GM19238 (cell line): ENCODE measurements at regions not wholly inside any gene's neighbourhood (a gene's known extent, or its start where the extent isn't known, plus 50 kb on each side); places are given as distances from the start of the nearest gene placed in this dataset.
"Not testable (repeated sequence)": the region's sequence is repeated elsewhere in the genome, so short reads cannot be mapped to it uniquely, and the experiment has no call there.

Experiments used
- DNase-seq: peaks from one replicate; pipeline ENCODE4 v3.0.0; 2011; ENCODE audit warnings: low spot score; ENCODE audit not compliant: insufficient read length

DNA sequence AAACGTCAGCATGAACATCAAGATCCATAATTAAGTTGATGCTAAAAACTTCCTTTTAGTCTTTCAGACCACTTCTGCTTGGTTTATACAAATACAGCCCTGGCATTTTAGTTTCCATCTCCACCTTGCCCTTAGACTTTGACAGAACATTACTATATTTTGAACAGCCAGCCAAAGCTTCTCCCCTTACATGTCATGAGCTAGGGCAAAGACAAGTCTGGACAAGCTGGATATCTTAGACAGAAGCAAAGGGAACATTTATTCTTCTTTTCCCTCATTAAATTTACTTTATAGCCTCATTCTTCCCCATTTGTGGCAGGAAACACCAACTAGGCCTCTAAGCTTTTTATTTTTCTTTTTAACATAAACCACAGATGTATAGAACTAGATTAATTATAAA lies 403.3 kb downstream of the SUCLG1 start:
- DNase-seq: no peak

DNA sequence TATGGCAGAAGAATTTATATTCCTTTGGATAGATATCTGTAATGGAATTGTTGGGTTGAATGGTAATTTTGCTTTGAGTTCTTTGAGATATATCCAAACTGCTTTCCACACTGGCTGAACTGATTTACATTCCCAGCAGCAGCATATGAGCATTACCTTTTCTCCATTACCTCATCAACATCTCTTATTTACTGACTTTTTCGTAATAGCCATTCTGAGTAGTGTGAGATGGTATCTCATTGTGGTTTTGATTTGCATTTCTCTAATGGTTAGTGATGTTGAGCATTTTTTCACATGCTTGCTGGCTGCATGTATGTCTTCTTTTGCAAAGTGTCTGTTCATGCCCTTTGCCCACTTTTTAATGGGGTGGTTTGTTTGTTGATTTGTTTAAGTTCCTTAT lies 404.5 kb downstream of the SUCLG1 start:
- DNase-seq: not testable (repeated sequence)

DNA sequence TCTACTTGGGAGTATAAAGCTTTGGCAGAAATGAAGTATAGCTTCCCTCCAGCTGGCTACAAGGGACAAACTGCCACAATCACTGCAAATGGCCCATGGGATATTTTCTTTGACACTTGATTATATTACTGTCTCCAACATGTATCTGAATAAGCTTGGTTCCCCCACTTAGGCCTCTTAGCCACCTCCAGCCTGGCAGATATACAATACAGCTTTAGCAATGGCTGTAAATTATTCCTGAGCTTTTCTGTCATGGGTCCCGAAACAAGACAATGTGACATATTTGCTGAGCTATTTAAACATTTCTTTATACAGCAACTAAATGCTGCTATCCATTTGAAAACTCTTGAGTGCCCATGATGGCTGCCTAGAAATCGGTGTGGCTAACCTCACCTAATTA lies 406.2 kb downstream of the SUCLG1 start:
- no peak for DNase-seq

DNA sequence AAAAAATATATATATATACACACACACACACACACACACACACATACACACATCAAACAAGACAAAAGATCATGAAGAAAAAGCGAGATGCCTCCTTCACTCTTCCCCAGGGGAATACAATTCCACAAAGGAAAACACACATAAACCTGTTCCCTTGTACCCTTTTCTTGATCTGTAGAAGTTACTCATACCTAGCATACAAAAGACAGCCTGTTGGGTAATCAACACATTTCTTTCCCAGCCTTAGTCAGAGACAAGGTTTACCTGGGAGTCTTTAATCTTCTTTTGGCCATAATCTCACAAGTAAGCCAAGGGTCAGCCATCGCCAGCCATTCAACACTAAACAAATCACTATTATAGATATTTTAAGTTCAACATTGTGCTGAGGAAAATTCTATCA lies 407.0 kb downstream of the SUCLG1 start:
- DNase-seq: no peak

DNA sequence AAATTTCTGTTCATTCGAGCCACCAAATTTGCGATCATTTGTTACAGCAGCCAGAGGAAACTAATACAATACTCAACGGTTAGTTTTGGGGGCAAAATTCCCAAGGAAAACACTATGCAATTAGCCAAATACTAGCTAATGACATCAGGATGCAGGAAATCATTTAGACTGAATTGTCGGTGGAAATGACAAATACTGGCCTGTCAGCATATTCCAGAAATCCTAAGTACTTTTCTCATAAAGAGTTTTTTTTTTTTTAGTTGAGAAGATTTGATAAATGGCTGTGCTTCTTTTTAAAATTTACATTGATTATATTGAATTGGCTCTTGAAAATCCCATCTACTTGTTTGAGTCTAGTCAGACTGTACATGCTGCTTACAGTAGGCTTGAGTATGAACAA lies 410.1 kb downstream of the SUCLG1 start:
- no peak for DNase-seq

DNA sequence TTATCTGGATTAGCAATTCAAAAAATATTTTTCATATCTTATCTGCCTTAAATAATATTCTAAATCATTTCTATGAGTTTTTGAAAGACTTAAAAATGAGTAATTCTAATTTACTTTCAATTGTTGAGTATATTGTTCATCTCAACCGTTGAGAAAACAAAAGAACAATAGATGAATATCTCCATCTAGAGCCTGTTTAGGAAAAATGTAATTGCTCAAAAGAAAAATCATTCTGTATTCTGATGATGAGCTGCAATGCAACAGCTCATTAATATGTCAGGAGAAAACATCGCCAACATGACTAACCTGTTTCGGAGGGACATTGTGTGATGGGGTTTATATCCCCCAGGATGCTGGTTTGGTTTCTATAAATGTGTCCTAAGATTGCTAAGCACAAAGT lies 417.6 kb downstream of the SUCLG1 start:
- no peak for DNase-seq

DNA sequence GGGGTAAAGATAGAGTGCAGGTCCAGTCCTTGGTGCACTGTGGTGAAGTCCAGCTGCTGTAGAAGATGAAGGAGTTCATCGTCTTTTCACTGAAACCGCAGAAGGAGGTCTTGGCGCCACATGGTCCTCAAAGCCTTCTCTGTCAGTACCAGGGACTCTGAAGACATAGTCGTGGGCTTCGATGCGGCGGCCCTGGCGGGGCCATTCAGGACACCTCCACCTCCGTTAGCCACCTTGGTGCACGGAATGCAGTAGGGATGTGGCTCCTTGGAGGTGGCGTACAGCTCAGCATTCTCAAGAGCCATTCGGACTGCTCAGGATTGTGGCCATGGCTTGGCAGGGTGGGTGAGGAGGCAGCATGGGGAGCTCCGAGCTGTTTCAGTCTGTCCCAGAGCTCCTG lies 418.8 kb downstream of the SUCLG1 start:
- DNase-seq: no peak

DNA sequence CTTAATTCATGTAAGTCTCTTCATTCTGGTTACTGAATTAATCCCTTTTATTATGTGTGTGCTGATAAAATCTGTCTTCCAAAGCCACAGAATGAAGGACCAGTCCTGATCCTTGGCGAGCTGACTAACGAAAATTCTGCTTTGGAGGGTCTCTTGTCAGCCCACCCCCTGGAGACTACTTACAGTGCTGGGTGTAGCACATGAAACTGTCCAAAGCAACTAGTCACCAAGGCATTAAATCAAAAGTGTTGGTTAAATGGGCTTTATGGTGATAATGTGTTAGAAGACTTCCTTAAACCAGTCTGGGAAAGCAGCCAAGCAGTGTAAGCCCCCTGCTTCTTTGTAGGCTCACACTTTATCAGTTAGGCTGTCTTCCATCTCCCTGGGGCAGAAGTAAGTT lies 420.2 kb downstream of the SUCLG1 start:
- no peak for DNase-seq

DNA sequence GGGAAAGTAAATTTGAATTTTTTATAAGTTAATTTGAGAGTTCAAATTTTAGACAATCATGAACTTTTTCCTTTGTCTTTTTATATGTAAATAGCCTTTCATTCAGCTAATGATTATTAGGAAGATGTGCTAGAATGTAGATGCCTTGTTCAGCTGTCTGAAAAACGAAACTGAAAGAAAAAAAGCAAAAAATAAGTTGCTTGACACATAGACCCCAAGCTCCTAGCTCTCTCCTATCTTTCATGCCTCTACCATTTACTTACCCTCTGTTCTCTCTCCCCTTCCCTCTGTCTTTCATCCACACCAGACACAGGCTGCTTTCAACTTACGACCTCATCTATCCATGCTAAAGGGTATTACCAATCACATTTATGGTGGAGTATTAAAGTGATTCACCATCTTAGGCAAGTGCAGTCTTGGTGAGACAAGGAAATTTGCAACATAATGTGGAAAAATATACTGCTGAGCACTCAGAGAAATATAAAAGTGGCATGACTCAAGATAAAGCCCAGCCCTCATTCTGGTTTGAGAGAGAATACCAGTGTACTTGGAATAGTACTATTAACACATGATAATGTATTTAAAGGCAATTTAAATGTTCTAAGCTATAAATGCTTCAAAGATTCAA lies 425.6 kb downstream of the SUCLG1 start:
- DNase-seq: no peak

DNA sequence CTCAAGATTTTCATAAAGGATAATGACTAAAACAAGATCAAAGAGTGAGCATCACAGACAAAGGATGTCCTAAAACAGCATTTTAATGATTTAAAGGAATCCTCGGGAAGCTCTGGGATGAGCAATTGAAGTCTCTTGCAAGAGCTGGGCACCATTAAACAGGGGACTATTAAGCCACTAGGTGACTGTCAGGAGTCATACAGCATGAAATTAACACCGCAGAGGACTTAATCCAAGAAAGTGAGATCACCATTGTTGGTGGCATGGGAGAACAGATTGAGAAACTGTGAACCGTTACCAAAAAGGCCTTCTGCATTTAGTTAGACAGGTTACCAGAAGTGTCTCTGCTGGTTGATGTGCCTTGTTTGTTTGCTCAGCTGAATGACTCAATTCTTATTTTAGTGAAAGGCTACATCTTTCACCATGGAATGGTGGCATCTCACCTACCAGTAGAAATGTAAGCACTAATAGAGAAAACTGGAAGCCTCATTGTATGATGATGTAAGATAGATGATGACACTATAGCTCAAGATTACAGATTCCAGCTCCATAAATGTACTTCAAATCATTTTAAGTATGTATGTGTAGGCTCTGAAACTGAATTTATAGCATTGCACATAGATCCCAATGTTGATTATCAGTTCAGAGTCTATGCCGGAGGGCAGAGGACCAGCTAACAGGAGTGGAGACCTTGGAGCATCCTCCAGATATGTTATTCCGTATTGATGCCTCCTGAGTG lies 427.6 kb downstream of the SUCLG1 start:
- no peak for DNase-seq

DNA sequence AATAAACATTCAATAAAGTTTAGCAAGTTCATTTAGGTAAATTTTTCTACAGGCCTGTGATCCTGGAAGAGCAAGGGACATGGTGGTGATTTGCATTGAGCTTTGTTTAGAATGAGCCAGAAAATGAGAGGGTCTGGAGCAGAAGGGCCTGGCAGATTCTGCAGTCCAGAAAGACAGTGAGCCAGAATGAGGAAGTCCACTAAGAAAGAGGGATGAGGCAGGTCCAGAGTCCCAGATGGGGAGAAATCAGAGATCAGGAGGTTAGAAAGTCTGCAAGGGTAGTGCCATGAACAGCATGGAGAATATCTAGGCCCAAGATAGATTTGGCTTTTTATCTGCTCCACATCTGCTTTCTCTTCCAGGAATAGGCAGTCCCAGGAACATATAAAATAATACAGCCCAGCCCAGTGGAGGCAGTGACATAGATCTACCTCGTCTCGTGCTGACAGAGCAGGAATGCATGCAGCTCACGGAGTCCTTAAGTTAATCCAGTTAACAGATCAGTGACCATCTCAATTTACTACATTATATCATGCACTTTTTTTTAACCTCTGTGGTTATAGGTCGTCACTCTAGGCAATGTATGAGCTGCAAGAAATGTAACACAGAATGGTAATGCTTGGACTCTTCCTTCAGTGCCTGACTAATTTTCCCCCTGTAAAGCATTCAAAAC lies 429.0 kb downstream of the SUCLG1 start:
- DNase-seq: no peak

DNA sequence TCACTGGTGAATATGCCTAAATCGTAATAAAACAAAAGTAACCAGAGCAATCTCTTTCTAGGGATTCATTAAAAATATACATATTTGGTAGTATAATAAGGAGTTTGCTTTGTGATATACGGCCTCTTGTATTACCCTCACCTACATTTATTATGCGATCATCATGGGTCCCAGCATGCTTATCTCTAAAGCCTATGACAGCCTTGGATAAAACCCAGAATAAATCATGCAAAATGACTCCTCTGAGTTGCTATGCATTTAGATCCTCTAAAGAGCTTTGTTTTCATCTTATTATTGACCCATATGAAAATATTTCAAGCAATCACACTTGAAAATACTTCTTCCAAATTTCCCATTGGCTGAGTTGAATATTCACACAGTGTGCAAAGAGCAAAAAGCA lies 432.3 kb downstream of the SUCLG1 start:
- no peak for DNase-seq

DNA sequence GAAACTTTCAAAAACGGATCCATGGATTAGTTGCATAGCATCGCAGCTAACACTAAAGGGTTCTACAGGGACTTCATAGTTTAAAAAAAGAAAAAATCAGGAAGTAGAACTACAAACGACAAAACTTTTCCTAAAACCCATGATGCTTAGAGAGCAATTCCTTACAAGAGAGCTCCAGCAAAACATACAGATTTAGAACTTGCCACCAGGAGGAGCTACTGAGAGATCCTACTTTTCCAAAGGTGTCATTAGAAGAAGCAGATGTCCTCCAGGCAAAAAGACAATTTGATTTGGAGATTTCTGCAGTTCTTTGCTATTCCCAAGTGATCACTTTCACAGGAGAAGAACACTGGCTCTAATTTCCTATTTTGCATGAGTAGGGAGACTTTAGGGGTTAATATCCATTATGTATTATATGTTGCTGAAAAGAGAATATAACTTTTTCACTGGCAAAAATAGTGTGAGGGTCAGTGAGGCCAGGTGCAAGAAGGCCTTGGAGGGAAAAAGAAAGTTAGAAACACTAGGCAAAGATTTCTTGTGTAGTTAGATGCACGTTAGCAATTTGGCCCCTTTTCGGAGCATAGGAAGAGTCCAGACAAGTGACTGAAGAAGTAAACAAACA lies 436.2 kb downstream of the SUCLG1 start:
- no peak for DNase-seq

DNA sequence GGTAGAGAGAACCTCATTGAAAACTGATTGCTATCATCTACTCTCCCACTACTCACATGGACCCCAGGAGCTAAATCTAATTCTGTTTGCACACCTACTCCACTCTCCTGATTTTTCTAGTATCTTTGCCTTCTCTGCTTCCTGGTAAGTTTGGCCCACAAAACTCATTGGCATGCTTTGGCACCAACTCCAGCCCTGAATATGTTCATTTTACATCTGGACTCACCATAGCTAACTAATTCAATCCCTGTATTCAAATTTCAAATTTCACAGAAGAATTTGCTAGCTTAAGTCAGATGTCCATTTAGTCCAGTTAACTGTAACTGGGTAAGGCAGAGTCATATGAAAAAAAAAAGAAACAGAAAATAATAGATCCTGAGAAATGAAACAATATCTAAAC lies 442.1 kb downstream of the SUCLG1 start:
- DNase-seq: no peak

DNA sequence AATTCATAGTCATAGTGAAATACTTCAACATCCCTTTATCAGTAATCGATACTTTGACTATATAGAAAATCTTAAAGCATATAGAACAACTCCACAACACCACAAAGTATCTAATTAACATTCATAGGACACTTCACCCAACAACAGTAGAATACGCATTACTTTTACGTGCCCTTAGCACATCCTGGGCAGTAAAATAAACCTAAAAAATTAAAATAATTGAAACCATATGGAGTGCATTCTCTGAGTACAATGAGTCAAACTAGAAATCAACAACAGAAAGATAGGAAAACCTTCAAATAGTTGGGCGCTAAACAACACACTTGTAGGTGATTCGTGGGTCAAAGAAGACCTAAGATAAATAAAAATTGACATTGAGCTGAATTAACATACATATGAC lies 442.9 kb downstream of the SUCLG1 start:
- DNase-seq: no peak

DNA sequence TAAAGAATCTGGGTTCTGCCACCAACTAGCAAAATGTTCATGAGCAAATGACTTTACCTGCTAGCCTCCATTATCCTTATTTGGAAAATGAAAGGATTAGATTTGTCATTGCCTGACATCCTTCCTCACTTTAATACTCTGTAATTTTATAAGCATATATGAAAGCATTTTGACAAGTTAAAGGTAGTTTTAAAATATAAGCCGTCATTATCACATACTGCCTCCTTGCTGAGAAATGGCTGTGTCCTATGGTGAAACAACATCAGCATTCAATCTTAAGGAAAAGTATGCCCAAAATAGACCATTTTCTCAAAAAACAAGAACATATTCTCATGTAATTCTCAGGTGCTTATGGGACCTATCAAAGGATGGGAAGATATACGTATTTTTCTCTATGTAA lies 461.2 kb downstream of the SUCLG1 start:
- no peak for DNase-seq

DNA sequence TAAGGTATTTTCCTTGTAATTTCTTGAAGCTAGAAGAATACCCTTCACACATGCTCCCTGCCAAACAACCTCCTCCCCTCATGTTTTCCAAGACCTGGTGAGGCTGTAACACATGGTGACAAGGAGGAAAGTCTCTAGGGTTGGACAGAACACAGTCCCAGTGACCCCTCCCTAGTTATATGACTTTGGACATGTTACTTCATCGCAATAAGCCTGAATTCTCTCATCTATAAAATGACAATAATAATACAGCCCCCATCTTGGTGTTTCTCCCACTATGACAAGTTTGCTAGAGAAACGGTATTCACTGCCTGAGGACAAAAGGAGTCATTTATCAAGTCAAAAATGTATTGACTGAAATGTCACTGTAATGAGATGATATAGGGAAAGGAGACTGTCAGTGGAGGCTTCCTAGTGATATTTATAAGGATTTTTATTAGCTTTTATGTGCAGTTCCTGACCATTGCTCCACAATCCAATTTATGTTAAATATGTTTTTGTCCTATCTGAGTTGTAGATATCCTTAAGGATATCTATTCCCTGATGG lies 464.4 kb downstream of the SUCLG1 start:
- no peak for DNase-seq

DNA sequence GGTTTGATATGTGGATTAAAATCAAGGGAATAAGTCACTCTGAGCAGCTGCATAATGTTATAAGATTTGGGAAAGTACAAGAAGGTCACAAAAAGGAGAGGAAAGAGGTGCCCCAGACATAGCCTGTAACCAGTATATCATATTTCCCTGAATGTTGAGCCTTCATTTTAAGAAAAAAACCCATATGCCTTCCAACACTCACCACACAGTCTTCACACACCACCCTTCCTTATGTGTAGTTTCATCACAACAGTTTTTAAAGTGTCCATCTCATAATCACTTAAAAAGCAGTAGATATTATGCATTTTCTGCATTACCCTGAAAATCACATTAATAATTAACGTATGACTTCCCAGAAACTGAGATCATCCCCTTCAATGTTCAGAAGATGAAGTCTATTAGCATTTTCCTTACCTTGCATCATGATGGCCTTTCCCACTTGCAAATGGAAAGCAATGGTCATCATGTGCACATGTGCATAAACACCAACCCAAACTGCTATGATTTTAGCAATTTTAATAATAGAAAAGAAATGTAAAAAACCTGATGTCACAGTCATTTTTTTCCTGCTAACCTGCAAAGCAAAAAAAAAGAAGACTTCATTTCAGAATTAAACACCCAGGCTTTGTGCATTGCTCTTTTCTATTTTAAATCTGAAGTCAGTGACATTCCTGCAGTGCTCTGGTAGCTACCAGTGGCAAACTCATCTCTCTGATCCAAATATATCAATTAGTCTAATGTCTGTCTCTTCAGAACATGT lies 465.0 kb downstream of the SUCLG1 start:
- DNase-seq: no peak

DNA sequence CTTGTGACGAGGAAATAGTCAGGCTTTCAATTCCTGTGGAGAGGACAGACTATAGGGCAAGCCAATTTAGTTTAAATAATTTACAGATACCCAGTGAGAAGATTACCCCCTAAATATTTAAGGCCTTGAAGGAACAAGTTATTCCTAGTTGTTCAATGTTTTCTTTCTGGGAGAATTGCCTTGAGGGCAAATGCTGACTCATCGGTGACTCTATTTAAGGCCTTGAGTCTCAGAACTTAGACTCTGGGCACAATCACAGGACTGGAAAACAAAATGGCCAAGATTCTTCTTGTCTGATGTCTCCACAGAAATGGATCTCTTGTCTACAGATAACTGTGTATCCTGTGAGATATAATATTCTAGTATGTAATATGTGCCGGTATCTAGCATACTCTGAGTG lies 467.1 kb downstream of the SUCLG1 start:
- DNase-seq: no peak

DNA sequence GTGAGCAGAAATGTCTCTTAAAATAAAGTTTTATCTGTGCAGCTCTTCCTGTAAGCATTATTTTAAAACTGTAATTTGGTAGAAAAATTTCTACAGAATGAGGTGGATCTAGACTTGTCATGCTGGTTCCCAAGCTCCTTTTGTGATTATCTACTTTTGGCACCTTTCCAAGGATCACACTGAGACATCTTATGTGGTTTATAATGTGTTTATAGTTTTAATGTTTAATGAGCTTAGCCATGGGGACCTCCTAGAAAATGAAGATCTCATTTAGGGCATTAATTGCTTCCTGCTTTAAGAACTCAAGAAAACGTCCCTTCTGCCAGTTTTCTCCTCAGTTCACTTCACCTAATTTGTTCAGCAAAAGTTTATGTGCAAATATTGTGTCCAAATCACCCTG lies 468.4 kb downstream of the SUCLG1 start:
- DNase-seq: no peak

DNA sequence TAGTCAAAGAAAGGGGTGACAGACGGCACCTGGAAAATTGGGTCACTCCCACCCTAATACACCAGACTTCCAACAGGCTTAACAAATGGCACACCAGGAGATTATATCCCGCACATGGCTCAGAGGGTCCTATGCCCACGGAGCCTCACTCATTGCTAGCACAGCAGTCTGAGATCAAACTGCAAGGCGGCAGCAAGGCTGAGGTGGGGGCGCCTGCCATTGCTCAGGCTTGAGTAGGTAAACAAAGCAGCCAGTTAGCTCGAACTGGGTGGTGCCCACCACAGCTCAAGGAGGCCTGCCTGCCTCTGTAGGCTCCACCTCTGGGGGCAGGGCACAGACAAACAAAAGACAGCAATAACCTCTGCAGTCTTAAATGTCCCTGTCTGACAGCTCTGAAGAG lies 482.5 kb downstream of the SUCLG1 start:
- not testable (repeated sequence) for DNase-seq
